HG02884 (cell line): ENCODE measurements at regions not wholly inside any gene's neighbourhood (a gene's known extent, or its start where the extent isn't known, plus 50 kb on each side); places are given as distances from the start of the nearest gene placed in this dataset.
"Not testable (repeated sequence)": the region's sequence is repeated elsewhere in the genome, so short reads cannot be mapped to it uniquely, and the experiment has no call there.

Experiments
- ATAC-seq: cut with Tn5 transposase; IDR thresholded peaks from one replicate; pipeline ENCODE4 v1.9.1; 2021; ENCODE audit warnings: mild to moderate bottlenecking, moderate library complexity; ENCODE audit not compliant: unreplicated experiment

DNA sequence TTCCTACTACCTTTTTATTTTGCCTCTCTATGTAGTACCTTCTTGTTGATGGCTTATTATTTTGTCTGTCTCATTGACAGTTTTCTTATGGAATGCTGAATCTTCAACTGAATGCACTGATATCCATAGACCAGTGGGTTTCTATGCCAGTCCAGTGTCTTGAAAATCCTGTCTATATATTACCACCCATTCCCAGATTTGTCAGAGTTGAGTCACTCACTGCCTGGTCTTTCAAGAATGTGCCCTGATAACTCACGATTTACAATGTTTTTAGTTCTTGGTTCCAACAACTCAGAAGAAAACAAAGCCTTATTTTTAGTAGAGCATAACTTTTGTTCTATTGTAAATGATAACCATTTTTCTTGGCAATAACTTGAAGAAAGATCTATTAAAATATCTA, 606.0 kb upstream of the PITX2 start:
- ATAC-seq, result no peak

DNA sequence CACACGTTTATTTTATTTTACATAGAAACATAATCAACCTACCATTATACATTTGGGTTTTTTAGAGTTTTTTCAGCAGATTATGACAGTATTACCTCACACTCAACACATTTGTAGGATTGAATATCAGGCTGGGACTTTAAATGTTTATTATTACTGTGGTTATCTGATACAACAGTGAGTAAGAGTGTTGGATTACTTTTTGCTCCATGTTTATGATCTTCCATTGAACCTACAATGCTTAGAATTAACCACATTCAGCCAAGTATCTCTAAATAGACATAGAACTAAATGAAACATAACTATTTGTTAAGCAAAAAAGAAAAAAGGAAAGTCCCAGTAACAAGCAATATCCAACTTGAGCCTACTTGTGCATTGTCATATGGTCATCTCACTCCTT, 607.4 kb upstream of the PITX2 start:
- no peak for ATAC-seq

DNA sequence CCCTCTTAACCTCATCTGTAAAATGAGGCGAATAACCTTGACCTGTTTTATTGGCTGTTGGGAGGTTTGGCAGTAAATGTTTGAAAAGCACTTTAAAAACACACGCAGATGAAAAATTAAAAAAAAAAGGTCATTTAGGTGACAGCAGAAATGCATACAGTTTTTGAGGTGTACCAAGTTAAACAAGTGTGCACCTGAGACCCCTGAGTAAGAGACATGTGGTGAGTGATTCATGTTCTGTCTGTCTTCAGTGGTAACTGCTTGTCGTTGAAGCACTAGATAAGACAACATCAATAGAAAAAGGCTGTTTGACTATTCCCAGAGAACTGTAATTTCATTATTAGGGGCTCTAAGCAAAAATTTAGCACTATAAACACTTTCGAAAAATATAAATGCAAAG, 608.4 kb upstream of the PITX2 start:
- no peak for ATAC-seq

DNA sequence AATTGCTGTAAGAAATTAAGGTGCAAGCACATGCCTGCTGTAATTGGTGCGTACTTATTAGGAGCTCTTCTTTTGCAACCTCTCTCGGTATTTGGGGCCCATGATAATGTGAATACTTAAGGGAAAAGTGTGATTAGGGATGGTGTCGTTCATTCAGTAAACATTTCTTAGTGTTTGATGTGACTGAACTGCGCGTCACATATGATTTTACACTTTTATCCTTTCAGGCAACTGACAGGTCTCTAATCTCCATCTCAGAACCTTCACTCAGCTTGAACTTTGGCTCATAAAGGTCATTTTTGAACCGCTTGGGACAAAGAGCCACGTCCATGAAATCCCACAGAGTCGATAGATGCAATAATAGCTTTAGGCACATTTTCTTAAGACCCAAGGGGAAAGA, 612.1 kb upstream of the PITX2 start:
- no peak for ATAC-seq

DNA sequence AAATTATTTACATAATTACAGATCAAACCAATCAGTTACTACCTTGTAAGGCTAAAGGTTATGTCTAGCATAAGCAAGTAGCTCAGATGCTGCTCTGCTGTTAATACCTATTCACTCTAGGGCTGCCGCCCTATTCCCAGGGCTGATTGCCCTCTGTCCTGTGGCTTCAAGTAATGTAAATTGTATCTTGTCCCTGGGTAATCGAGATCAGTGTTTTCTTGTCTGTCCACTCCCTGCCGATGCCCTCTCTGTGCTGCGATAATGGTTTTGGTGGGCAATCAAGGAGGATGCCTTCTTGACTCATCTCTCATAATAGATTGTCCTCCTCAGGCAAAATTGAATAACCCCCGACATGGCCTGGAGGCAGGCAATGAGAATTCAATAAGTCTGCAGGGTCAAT, 641.0 kb upstream of the PITX2 start:
- ATAC-seq, result no peak

DNA sequence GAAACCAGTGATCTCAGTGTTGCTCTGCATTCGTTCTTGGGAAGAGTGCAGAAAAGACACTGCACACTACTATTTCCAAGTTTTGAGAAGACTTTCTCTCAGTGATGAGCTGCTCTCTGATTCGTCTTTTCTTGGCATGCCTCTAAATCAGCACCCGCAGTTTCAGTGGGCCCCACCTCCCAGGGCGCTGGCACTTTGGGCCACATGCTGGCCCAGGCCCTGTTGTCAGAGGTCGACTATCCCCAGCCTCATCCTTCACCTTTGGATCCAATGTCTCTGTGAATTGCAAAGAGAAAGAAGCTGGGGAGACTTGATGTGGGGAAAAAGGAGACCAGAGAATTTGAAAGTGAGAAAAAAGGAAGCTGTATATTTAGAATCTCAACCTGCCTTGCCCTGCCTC, 644.1 kb upstream of the PITX2 start:
- no peak for ATAC-seq

DNA sequence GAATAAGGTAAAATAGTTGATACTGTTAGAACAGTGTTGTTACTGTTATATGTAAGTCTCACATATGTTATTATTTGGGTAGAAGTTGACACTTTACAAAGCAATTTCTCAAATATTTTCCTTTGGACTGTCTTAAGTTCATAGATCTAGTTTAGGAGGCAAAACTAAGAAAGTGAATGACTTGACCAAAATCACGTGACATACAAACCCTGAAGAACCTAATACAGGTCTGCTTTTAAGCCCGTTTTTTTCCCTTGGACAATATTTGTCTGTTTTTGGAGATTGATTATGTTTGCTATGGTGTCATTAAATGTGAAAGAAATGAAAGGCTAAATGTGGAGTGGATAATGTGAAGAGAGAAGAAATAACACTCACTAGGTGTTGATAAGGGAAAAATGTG, 644.9 kb upstream of the PITX2 start:
- ATAC-seq, result no peak

DNA sequence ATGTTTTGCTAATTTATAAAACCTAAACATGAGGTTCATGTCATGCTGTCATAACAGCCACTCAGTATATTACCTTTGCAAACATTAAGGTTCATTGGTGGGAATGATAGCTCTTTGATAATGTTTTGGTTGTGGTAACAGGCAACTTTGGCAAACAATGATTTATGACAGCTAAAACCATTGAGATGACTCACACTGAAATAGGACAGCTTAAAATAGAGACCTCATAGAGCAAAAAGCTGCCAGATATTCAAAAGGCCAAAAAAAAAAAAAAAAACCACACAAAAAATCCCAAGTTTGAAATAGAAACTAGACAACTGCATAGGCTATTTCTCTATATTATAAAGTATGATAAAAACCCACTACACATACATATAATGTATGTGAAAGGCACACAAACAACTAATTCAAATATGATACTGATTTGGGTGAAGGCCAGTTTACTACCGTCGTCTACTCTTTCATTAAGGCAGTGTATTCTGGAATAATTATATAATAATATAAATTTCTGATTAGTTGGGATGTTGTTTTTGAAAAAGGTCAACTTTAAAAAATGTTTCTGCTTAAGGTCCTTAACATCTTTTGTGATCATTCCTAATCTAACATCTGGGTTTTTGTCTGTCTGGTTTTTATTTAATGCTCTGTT, 646.0 kb upstream of the PITX2 start:
- peak; percentile 87 for ATAC-seq

DNA sequence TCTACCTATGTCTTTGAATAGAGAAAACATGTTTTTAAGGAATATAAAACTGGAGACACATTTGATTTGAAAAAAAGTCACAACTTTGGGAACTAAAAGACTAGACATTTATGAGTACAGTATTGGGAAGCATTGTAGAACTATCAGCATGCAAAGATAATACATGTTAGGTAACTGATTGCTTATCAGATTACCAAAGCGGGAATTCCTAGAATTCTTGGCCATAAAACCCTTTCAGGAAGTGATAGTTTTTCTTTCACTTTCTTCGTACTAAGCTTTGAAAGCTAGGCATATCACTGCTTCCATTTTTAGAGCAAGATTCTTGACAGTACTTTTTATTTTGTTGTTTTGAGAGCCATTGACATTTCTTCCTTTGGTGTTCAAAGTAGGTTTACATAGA, 646.6 kb upstream of the PITX2 start:
- no peak for ATAC-seq

DNA sequence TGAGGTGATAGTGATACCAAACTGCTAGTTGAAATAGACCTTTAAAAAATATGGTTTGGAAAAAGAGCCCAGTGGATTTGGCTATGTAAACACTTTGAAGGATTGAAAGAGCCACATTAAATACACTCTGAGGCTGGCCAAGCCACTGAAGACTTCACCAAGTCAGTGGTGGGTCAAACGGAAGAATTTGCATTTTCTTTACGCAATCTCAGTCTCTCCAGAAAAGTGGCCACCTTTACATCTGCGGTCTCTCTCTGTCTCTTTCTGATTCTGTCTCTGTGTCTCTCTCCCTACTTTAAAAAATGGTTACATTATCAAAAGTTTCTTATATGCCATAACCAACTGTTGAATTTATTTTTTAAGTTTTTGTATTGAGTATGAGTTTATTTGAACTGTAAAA, 651.2 kb upstream of the PITX2 start:
- no peak for ATAC-seq

DNA sequence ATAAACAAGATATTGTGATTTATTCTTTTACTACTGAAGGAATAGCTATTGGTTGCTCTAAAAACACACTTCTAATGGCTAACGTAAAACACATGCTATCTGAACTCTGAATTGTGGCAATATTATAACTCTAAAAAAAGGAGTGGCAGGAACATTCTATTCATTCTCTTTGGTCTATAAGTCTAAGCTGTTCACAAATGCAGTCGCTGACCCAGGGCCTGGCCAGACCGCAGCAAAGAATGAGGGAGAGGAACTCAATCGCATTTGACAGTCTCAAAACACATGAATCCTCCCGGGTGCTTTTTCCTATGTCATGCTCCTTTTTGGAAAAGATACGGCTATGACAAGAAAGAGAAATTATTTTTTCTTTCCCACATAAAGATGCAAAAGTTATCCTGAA, 651.6 kb upstream of the PITX2 start:
- no peak for ATAC-seq

DNA sequence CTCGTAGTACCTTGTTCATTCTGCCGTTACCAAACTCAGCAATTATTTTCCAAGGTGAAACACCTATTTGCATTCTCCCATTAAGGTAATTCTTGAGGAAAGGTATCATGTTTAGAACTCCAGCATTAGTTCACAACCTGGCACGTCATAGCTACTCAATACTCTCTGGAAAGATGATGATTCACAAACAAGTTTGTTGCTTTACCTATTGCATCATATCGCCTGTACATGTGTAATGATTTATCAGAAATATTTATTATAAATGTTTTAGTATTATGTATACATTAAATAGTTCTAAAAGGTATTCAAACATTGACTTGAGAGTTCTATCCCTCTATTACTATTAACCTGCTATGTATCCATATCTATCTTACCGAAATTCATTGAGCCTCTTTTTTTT, 658.3 kb upstream of the PITX2 start:
- ATAC-seq, result no peak

DNA sequence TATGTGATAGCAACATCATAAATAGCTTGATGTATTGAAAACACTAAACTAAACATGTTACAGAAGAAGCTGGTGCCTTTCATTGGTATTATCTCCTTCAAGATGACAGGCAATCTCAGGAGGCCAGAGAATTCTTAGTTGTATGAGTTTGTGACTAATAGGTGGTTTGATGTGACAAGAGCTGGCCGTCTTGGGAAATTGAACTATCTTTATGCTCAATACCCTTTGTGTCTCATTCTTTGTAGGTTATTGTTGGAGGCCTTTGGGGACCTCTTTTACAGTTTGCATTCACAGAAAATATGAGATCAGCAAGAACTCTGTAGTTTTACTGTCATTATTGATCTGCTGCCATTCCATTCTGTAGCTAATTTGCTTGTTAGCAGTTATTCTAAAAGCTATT, 659.2 kb upstream of the PITX2 start:
- ATAC-seq, result no peak

DNA sequence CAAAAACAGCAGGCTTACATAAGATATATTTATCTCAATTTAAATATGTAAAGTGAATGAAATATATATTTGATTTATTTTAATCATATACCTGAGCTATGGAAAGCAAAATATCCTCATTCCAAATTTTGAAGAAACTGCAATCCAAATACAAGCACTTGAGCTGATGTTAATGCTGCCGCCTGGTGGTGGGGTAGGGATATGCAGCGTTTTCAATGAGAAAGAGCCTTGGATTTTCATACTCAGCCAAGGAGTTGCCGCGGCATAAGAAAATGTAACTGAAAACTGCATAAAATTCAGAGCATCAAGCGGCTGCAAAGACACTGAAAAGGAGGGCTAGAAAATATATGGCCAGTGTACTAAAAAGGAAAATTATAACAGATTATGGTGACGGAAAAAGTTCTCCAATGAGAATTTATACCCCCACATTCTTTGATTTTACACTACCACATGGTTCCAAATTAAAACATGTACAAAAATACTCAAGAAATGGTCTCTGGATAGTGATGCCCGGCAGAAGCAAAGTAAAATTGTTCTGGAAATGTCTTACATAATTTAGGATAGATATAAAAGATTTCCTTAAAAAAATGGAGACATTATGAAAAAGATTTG, 660.3 kb upstream of the PITX2 start:
- ATAC-seq, result peak; percentile 60

DNA sequence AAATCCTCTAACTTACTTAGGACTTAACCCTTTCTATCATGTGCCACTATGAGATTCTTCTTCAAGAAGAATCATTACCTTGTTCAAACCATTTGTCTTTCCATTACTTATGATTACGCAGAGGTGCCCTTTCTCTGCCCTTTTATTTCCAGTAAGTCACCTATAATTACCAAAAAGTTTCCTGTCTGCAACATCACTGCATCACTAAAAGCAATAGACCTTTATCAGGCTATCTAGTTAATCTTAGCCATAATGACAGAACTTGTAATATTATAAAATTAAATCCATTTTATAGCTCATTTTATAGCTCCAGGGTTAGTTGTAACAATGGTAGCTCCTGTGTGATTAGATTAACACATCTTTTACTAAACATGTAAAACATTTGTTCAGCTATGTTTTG, 673.6 kb upstream of the PITX2 start:
- no peak for ATAC-seq

DNA sequence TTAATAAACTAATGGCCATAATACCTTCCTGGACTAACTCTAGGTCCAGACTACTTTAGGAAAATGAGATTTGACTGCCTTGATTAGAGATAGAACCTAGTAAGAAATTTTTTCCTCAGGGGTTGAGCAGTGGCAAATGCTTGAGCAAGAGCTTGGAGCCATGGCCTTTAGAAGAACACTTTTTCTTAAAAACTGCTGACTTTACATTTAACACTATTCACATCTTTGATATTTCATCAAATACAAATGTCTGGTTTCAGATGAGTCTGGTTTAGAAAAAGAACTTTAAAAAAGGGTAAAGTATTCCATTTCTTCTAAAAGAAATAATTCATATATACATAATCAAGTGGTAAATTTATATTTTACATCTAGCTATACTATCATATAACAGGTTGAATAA, 680.9 kb upstream of the PITX2 start:
- ATAC-seq, result no peak

DNA sequence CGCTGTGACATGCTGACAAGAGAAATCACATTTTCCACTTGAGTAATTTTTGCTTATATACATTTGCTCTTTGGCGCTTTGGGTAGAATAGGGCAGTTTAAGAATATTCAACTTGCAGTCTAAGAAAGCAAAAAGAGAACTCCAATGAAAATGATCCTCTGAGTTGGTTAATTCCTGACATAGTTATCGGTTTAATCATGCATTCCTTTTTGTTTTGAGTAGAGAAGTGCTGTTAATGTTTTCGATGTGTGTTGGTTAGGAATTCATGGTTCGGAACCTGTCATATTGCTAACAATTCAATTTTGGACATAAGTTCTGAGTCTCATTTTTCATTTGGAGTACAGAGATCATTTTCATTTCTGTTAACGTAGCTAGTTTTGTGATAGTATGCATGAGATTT, 700.6 kb upstream of the PITX2 start:
- no peak for ATAC-seq

DNA sequence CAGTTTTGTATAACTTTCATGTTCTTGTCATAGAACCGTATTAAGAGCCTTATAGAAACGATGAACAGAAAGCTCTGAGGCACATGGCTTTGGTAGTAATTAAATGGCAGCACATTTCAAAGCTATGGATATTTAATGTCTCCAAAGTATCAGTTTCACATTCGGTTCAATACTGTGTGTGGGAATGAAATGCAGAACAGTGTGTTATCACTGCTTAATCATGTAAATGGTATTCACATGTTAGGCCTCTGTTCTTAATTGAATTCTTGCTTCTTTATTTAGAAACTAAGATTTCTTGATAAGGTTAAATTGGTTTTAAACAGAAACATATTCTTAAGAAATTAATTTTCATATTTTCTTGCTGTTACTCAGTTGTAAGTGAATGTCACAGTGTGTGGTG, 701.0 kb upstream of the PITX2 start:
- ATAC-seq, result no peak

DNA sequence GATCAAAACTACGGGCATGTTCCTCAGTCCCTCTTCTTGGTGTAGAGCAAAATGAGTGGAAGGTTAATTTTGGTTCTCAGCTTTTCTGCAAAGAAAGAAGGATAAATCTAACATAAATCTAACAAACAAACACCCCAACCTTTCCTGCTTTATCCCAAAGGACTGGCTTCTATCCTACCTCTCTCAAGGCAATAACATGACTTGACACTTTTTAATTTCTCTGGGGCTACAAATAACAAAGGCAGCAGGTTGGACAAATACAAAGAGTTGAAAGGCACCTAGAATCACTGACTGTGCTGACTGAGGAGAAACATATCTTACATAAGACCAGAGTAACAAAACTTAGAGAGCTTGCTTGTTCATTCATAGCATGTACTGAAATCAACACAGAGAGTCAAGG, 703.6 kb upstream of the PITX2 start:
- no peak for ATAC-seq

DNA sequence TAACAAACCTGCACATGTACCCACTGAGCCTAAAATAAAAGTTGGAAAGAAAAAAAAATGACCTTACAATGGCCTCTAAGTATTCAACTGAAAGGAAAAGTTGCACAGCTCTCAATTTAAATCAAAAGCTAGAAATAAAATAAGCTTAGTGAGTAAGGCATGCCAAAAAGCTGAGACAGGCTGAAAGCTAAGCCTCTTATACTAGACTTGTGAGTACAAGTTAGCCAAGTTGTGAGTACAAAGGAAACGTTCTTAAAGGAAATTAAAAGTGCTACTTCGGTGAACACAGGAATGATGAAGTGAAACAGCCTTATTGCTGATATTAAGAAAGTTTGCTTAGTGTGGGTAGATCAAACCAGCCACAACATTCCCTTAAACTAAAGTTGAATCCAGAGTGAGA, 707.9 kb upstream of the PITX2 start:
- no peak for ATAC-seq

DNA sequence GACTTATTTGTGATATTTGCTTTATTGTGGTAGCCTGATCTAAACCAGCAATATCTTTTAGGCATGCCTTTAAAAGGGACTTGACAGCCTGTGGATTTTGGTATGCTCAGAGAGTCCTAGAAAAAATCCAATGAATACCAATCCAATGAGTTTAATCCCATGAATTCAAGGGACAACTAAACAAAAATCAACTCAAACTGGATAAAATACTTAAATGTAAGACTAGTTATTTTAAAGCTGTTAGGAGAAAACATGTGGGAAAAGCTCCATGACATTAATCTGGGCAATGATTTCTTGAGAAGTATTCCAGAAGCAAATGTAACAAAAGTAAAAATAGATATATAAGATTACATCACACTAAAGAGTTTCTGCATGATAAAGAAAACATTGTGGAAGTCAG, 711.5 kb upstream of the PITX2 start:
- no peak for ATAC-seq

DNA sequence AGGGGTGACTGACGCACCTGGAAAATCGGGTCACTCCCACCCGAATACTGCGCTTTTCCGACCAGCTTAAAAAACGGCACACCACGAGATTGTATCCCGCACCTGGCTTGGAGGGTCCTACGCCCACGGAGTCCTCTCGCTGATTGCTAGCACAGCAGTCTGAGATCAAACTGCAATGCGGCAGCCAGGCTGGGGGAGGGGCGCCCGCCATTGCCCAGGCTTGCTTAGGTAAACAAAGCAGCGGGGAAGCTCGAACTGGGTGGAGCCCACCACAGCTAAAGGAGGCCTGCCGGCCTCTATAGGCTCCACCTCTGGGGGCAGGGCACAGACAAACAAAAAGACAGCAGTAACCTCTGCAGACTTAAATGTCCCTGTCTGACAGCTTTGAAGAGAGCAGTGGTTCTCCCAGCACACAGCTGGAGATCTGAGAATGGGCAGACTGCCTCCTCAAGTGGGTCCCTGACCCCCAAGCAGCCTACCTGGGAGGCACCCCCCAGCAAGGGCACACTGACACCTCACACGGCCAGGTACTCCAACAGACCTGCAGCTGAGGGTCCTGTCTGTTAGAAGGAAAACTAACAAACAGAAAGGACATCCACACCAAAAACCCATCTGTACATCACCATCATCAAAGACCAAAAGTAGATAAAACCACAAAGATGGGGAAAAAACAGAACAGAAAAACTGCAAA, 714.5 kb upstream of the PITX2 start:
- ATAC-seq, result not testable (repeated sequence)

DNA sequence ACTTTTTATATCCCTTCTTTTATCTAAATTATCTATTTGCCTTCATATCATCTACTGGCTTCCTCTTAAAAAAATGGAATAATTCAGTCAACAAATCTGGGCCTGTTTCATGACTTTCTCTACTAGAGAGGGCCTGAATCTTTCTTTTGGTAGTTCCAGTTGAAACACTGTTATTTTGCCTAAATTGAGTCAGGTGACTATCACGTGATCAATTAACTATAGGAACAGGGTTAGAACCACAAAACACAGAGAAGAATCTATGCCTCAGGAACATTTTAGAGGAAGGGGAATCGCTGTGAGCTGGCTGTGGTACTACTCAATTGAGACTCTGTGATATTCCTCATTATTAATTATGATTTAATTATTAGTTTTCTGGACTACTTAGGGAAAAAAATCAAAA, 736.7 kb upstream of the PITX2 start:
- no peak for ATAC-seq
